ENCODE measurements at regions not wholly inside any gene's neighbourhood (a gene's known extent, or its start where the extent isn't known, plus 50 kb on each side); places are given as distances from the start of the nearest gene placed in this dataset.

GRCh38 chr10:85036661-85037060 is 708.3 kb downstream of the CCSER2 start:
- TF ChIP-seq CBX2 (IDR thresholded peaks at IDR 0.05; ENCODE audit: insufficient read depth, low read length, poor library complexity, severe bottlenecking) (no peak), ZNF165 (CRISPR knock-in tag; IDR thresholded peaks at IDR 0.05; ENCODE audit: borderline replicate concordance) (no peak)

Measured in K562 (cell line).